ENCODE measurements at regions not wholly inside any gene's neighbourhood (a gene's known extent, or its start where the extent isn't known, plus 50 kb on each side); places are given as distances from the start of the nearest gene placed in this dataset.
A peak's percentile ranks its signal among the peaks of the same experiment; 100 is the strongest.
"Not testable (repeated sequence)": the region's sequence is repeated elsewhere in the genome, so short reads cannot be mapped to it uniquely, and the experiment has no call there.

DNA sequence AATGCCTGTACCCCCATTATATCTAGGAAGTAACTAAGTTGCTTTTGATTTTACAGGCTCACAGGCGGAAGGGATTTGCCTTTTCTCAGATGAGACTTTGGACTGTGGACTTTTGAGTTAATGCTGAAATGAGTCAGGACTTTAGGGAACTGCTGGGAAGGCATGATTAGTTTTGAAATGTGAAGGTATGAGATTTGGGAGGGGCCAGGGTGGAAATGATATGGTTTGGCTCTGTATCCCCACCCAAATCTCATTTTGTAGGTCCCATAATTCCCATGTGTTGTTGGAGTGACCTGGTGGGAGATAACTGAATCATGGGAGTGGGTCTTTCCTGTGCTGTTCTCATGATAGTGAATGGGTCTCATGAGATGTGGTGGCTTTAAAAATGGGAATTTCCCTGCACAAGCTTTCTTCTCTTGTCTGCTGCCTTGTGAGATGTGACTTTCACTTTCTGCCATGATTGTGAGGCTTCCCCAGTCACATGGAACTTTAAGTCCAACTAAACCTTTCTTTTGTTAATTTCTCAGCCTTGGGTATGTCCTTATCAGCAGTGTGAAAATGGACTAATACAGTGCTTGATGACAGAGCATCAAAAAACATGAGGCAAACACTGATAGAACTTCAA is 1119.5 kb downstream of the PLA2G4A start:
- no peak for DNase-seq (ENCODE audit: low read depth)

DNA sequence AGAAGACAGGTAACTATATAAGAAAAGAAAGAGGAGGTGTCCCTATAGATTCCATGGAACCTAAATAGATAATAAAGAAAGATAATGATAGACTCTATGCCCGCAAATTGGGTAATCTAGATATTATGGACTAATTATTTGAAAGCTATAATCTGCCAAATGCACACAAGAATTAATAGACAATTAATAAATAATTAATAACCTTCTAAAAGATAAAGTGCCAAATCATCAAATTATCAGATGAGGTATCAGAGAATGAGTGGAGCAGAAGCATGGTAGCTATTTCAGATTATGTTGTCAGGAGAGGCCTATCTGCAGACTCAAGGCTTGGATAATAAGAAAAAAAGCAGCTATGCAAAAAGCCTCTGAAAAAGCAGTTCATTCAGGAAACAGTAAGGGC is 1120.8 kb downstream of the PLA2G4A start:
- DNase-seq (ENCODE audit: low read depth), result no peak

GRCh38 chr1:187951817-187952216 is 1123.1 kb downstream of the PLA2G4A start:
- DNase-seq (ENCODE audit: low read depth), result no peak

- no peak for DNase-seq (ENCODE audit: low read depth)
Observed at GRCh38 chr1:187952446-187952845, 1123.7 kb downstream of the PLA2G4A start.

DNA sequence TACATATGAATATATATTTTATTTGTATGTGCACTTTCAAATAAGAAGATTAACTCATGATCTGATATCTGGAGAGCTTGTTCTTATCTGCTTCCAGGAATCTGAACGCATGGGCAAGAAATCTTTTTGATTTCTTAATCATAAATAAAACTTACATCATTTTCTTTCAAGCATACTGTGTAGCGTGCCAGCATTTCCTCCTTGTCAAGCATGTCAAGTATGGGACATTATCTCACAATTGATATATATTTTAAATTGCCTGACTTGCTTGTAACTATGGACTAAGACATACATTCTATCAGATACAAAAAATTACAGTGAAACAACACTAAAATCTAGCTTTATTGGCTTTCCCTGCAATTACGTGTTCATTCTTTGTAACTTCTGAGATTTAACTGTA is 1128.2 kb downstream of the PLA2G4A start:
- DNase-seq (ENCODE audit: low read depth), result no peak

DNA sequence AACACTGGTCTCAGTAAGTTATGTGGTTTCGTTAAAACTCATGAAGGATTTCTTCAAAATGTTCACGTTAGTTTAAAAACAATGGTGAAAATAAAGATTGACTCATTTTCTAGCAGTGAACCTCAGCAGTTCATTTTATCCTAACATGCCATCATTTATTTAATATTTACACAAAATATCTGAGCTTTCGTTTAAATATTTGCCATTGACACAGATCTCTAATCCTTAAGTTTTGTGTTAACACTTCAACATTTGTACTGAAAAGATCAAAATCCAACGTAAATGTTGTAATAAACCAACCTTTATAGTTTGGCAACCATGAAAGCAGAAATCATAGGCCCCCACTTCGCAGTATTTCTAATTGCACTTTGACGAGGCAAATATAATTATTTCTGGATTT is 1129.5 kb downstream of the PLA2G4A start:
- no peak for DNase-seq (ENCODE audit: low read depth)

DNA sequence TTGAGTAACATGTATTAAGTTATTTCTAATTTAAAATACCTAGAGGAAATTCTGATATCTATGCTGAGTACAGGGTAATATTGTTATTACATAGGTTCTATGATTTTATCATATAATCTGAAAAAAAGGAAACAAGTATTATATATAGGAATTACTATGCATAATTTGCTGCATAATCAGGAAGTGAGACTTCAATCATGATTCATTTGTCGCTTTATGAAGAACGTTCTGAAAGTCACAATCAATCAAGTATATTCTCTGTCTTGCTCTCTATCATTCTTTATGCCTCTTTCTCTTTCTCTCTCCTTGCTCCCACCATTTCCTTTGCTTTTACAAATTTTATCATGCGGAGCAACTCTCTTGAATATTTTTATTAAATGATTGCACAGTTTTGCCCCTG is 1130.3 kb downstream of the PLA2G4A start:
- DNase-seq (ENCODE audit: low read depth), result no peak

DNA sequence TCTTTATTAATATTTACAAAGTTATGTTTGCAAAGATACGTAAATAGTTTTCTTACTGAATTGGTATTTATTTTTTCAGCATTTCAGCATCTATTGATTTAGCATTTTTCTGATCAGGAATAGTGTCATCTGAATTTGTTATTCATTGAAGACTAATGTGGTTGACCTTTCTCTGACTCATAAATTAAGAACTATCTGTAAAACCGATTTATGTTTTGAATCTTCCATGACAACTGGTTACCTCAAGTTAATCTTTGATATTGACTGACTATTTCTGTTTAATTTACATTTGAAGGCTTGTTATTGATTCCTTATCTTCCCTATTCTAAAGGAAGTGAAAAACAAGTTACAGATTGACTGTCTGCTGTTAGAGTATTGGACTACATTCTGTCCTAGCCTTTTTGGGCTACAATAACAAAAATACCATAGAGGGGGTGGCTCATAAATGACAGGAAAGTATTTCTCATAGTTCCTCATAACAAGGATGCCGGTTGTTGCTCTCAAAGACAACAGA is 1131.4 kb downstream of the PLA2G4A start:
- DNase-seq (ENCODE audit: low read depth), result no peak

- DNase-seq (ENCODE audit: low read depth), result no peak
Observed at GRCh38 chr1:187961895-187962294, 1133.1 kb downstream of the PLA2G4A start.

DNA sequence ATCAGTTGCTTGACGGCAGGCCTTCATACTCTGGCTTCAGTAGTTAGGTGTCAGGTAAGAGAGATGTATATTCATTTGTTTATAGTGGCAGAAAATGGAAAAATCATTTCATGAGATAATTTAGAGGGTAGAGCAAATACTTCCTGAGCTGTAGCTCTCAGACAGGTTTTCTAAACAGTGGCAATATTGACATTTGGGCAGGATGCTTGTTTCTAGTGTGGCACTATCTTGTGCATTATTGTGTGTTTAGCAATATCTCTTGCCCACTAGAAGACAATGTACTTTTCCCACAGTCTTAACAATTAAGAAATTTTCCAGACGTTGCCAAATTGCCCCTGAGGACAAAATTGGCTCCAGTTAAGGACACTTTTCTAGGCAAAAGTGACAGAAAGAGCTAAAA is 1143.1 kb downstream of the PLA2G4A start:
- no peak for DNase-seq (ENCODE audit: low read depth)

DNA sequence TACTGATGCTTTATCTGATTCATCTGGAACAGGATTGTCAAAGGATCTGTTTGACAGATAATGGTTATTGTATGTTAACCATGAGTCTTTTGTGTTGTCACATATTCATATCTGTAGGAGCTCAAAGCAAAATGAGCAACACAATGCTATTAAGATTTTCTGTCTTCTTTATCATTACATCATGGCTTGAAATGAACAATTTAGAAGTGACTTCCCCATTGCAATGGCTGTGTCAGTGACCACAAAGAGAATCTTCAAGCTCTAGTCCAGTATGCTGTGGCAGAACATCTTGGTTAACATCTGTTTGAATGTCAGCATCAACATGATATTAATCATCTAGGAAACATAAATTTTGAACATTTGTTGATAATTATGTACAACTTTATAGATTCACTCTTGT is 1148.5 kb downstream of the PLA2G4A start:
- DNase-seq (ENCODE audit: low read depth), result no peak

- DNase-seq (ENCODE audit: low read depth), result no peak
Observed at GRCh38 chr1:187985145-187985896, 1156.6 kb downstream of the PLA2G4A start.

GRCh38 chr1:187985897-187986654 is 1157.3 kb downstream of the PLA2G4A start:
- no peak for DNase-seq (ENCODE audit: low read depth)

GRCh38 chr1:187987236-187987776 is 1158.6 kb downstream of the PLA2G4A start:
- peak; percentile 14 for DNase-seq (ENCODE audit: low read depth)

DNA sequence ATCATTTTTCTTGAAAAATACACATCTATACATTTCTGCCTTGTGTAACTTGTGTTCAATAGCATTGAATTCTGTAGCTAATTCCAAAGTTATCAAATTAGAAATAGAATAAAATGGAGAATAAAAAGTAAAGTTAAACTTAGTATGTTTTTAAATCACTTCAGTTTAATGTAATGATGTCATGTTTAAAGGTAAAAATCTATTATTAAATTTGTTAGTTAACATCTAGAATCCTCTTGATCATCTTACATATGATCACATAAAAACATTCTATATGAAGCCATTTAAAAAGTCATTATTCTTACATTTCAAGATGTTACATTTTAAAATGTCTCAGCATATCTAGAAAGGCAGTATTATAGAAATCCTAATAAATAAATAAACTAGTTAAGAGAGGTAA is 1163.2 kb downstream of the PLA2G4A start:
- no peak for DNase-seq (ENCODE audit: low read depth)

DNA sequence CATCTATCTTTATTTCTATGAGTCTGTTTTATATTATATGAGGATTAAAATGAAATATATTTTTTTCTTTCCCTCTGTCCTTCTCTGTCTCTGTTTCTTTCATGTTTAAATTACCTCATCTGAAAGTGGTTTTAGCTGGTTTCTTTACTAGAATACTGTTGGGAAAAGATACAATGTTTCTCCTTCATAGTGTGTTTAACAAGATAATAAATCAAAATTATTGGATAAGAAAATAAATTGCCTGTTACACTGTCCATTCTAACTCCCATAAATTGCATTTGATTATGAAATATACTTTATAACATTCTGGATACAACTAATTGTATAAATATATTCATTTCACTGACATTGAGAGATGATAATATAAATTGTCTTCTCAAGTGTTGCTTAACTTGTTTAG is 1168.0 kb downstream of the PLA2G4A start:
- DNase-seq (ENCODE audit: low read depth), result no peak

DNA sequence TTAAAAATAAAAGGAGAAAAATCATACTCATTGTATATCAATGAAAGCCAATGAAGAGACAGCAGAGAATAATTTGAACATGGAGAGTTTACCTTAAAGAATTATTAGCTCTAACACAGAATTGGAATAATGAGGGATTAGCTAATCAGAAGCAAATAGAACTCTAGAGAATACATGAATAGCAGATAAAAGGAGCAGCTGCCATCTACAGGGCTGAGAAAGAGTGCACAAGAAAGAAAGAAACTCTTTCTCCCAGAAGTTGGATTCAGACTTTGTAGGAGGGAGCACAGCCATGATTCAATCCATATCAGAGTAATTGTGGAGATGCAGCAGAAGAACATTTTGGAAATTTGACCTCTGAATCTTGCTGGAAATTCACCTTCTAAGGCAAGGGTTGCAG is 1171.2 kb downstream of the PLA2G4A start:
- DNase-seq (ENCODE audit: low read depth), result no peak

DNA sequence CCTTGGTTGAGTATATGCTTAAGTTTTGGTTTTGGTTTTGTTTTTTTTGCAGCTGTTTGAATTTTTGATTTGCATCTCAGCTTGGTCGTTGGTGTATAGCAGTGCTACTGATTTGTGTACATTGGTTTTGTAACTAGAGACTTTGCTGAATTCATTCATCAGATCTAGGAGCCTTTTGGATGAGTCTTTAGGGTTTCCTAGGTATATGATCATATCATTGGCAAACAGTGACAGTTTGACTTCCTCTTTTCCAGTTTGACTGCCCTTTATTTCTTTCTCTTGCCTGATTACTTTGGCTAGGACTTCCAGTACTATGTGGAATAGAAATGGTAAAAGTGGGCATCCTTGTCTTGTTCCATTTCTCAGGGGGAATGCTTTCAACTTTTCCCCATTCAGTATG is 1174.9 kb downstream of the PLA2G4A start:
- not testable (repeated sequence) for DNase-seq (ENCODE audit: low read depth)

DNA sequence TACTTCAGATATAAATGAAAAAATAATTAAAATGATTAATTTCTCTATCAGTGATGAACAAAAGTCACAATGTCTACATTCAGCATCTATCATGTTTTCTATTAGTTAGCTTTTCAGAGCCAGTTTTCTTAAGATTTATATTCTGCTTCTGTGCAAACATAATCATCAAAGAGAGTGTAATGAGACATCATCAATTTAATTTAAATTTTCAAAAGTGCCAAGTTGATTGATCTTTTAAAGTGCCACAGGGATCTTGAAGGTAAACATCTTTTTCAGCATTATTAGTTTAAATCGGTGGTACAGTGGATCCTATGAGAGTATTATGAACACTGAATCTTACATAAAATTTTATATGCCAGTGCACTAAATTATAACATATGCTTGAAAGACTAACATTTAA is 1176.1 kb downstream of the PLA2G4A start:
- no peak for DNase-seq (ENCODE audit: low read depth)

- no peak for DNase-seq (ENCODE audit: low read depth)
Observed at GRCh38 chr1:188006354-188006753, 1177.6 kb downstream of the PLA2G4A start.

DNA sequence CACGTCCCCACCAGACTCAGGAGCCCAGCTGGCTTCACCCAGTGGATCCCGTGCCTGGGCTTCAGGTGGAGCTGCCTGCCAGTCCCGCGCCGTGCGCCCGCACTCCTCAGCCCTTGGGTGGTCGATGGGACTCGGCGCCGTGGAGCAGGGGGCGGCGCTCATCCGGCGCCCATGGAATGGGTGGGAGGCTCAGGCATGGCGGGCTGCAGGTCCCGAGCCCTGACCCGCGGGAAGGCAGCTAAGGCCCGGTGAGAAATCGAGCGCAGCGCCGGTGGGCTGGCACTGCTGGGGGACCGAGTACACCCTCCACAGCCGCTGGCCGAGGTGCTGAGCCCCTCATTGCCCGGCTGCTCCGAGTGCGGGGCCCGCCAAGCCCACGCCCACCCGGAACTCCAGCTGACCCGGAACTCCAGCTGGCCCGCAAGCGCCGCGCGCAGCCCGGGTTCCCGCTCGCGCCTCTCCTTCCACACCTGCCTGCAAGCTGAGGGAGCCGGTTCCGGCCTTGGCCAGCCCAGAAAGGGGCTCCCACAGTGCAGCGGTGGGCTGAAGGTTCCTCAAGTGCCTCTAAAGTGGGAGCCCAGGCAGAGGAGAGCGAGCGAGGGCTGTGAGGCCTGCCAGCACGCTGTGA is 1184.6 kb downstream of the PLA2G4A start:
- DNase-seq (ENCODE audit: low read depth), result not testable (repeated sequence)

DNA sequence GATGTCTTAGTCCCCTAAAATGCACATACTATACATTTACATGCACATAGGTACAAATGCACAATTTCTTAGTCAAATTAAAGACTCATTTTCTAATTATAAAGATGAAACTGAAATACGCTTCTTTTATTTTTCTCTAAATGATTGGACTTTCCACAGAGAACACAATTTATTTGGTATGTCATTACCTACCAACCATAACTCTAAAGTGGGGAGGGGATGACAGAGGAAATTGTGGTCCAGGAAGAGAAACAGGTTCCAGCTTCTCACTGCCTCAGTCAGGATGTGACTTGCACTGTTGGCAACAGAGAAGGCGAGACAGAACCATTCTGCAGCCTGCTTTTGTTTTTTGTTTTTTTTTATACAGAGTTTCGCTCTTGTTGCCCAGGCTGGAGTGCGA is 1189.2 kb downstream of the PLA2G4A start:
- no peak for DNase-seq (ENCODE audit: low read depth)

Data from M059J (cell line).